ENCODE measurements at regions not wholly inside any gene's neighbourhood (a gene's known extent, or its start where the extent isn't known, plus 50 kb on each side); places are given as distances from the start of the nearest gene placed in this dataset.

GRCh38 chr21:16569679-16570078, 839.9 kb downstream of the USP25 start:
- TF ChIP-seq, protein P1, sequence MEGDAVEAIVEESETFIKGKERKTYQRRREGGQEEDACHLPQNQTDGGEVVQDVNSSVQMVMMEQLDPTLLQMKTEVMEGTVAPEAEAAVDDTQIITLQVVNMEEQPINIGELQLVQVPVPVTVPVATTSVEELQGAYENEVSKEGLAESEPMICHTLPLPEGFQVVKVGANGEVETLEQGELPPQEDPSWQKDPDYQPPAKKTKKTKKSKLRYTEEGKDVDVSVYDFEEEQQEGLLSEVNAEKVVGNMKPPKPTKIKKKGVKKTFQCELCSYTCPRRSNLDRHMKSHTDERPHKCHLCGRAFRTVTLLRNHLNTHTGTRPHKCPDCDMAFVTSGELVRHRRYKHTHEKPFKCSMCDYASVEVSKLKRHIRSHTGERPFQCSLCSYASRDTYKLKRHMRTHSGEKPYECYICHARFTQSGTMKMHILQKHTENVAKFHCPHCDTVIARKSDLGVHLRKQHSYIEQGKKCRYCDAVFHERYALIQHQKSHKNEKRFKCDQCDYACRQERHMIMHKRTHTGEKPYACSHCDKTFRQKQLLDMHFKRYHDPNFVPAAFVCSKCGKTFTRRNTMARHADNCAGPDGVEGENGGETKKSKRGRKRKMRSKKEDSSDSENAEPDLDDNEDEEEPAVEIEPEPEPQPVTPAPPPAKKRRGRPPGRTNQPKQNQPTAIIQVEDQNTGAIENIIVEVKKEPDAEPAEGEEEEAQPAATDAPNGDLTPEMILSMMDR (conservative IDR thresholded peaks at IDR 0.05), result no peak
- TF ChIP-seq ZFX (IDR thresholded peaks at IDR 0.05), result no peak

All from C4-2B (cell line).